ENCODE measurements at regions not wholly inside any gene's neighbourhood (a gene's known extent, or its start where the extent isn't known, plus 50 kb on each side); places are given as distances from the start of the nearest gene placed in this dataset.

- no peak for TF ChIP-seq CTCF (IDR thresholded peaks at IDR 0.05)
- TF ChIP-seq POLR2A (IDR thresholded peaks at IDR 0.05): no peak
These were observed 1337.8 kb downstream of the AMY1C start for GRCh38 chr1:105087506-105087905.

Data from testis (tissue), 2 donors.